ENCODE measurements at regions not wholly inside any gene's neighbourhood (a gene's known extent, or its start where the extent isn't known, plus 50 kb on each side); places are given as distances from the start of the nearest gene placed in this dataset.

DNA sequence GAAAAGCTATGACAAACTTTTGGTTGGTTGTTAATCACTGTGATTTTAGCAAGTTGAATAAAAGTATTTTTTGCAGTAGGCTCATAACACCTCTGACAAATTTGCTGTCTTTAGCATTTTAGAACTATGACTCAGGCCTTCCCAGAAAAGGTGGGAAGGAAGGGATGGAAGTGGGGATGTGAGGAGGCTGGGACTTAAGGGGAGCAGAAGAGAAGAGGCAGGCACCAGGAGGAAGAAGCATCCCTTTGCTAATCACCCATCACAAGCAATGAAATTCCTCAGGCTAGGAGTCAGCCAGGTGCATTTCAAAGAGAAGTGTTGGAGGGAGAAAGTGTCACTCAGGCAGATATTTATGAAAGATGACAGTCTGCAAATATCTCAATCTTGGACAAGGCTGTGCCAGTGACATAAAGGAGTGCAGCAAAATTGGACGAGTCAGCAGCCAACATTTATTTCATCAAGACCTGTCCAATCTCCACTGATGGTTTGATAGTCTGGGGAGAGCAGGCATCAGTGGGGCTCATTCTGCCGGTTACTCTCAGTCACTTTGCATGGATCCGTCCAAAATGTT lies 337.3 kb upstream of the ARRDC4 start:
- DNase-seq (ENCODE audit: low spot score): no peak

DNA sequence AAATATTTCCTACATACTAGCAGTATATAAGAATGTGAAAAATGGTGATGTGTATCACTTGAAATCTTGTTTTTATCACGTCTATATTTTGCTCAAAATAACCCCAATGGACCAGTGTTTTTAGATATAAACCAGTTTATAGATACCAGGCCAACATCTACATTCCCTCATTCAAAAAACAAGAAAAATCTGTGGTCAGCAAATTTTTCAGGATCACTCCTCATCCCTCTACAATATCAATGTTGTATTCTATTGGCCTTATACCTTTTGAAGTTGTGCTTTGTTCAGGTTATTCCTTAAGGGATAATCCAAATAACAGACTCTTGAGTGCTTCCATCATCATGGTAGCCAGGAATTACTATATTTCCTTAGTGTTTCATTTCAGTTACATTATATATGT lies 332.9 kb upstream of the ARRDC4 start:
- no peak for DNase-seq (ENCODE audit: low spot score)

DNA sequence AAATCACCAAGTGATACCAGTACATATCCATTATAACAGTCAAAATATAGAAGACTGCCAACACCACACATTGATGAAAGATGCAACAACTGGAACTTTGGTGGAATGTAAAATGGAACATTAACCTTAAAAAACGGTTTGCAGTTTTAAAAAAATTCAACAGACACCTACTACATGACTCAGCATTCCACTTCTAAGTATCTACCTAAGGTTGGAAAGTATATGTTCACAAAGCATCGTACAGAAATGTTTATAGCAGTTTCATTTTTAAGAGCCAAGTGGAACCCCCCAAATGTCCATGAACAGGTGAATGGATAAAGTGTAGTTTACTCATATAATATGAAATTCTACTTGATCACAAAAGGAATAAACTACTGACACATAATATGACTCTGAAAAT lies 314.7 kb upstream of the ARRDC4 start:
- no peak for DNase-seq (ENCODE audit: low spot score)

DNA sequence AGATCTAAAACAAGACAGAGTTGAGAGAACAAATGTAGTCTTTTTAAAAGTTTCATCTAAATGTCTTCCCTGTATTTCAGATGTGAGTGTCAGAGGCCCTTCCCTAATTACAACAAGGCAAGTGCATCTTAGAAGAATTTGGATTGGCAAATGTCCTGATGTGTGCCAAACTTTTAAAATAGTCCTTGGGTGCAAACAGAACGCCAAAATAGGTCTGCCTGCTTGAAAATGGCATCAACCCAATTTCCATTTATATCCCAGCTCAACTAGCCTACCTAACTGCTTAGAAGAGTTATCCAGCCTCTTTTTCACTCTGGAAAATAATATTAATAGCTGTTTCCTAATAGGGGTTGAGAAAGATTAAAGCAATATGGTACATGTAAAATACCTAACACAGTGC lies 311.8 kb upstream of the ARRDC4 start:
- DNase-seq (ENCODE audit: low spot score): no peak

DNA sequence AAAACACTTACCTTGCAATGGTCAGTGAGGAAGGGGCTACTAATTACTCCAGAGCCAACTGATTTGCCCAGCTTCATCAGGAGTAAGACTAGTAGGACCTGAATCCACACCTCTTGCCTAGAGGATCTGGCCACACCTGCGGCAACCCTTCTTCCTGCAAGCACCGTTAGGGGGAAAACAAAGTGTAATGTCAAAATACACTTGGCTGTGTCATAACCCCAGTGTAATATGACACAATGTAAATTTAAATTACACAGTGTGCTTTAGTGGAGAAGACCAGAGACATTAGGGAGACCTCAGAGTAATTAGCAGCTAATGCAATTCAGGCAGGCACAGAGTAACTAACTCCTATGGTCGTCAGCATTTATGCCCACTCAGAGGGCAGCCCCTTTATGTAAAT lies 308.5 kb upstream of the ARRDC4 start:
- DNase-seq (ENCODE audit: low spot score): no peak

DNA sequence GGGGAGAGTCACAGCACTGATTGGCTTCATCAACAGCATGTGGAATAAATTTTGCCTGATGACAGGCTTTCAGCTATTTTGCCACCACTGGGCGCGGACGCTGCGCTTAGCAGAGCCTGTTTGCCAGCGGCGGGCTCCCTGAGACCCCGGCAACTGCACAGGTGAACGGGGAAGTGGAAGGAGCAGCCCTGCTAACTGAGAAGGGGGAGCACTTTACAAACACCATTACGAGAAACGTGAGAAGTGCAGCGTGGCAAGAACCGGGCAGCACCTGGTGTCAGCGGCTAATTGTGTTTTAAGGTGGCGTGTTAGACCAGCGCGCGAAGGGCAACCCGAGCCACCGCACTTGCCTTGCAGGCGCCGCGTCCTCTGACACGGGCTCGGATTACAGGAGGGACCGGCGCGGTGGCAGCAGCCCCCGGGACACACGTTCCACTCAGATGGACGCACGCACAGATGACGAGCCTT lies 307.8 kb upstream of the ARRDC4 start:
- no peak for DNase-seq (ENCODE audit: low spot score)

DNA sequence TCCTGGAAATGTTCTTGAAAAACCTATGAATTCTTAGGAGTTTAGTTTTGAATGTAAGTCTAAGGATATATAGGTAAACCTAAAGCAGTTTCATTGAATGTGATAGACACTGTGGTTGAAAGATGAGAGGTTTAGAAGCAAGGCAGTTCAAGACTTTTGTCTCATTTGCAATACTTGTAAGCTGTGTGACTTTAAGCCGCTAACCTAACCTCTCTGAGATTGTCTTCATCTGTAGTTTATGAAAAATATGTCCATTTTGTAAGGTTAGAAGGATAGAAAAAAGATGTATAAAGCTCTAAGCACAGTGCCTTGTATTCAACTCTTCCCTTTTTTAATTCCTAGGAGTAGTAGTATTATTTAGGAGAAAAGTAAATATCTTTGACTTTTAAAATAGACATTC lies 306.6 kb upstream of the ARRDC4 start:
- DNase-seq (ENCODE audit: low spot score): no peak

DNA sequence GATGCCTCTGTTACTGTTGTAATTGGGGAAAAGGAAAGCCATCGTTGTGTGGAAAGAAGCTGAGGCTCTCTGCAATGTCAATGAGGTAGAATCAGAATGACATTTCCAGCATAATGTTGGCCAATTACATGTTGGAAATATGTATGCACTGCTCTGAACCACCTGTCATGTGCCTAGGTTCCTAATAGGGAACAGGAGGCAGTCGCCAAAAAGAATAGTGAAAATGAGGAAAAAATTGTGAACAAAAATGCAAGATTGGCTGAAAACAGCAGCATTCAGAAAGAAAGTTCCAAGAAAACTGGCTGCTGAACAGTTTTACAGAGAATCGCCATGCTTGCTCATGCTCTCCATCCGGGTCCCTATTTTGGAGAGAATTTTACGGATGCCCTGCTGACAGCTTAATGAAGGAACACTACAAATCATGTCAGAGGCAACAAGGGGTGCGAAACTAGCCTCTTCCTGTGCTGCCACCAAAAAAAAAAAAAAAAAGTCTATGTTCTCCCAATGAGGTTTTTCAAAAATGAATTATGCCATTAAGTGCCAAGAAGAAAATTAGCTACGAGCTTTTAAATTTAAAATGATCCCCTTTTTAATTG lies 305.9 kb upstream of the ARRDC4 start:
- no peak for DNase-seq (ENCODE audit: low spot score)

DNA sequence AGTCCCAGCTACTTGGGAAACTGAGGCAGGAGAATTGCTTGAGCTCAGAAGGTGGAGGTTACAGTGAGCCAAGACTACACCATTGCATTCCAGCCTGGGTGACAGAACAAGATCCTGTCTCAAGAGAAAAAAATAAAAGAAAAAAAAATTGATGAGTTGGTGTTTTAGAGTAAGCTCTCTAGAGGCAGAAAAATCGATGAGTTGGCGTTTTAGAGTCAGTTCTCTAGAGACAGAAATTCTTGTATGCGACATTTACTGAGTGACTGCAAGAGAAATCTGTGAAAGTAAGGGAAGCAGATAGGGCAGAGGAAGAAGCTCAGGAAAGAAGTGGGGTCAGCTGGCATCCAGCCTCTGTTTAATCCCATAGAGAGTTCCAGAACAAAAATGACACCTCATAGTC lies 298.7 kb upstream of the ARRDC4 start:
- DNase-seq (ENCODE audit: low spot score): no peak

DNA sequence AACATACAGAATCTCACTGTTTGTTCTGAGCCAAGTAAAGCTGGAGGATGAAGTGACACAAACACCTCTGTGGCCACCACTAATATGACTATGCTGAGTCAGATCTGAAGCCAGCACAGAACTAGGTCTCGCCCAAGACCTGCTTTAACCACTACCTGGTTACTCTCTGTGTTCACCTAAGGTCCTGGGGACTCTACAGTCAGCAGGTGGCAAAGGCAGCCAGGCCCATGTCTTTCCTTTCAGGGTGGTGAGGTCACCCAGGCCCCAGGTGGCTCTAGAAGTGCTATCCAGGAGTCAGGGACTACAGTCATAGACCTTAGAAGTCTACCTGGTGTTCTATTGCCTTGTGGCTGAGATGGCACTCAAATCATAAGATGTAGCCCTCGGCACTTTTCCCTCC lies 287.9 kb upstream of the ARRDC4 start:
- no peak for DNase-seq (ENCODE audit: low spot score)

DNA sequence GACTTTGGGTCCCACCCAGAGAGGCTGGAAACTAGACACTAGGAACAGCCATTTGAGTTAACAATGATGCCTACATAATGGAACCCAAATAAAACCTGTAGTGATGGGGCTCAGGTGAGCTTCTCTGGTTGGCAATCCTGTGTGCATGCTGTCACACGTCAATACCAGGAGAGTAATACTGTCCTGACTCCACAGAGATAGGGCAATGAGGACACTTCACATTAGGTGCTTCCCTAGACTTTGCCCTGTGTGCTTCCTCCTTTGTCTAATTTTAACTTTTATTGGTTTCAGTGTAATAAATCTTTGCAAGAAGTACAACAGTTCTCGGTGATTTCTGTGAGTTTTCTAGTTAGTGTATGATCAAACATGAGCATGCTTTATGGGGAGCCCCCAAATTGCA lies 281.8 kb upstream of the ARRDC4 start:
- DNase-seq (ENCODE audit: low spot score): peak; percentile 57

DNA sequence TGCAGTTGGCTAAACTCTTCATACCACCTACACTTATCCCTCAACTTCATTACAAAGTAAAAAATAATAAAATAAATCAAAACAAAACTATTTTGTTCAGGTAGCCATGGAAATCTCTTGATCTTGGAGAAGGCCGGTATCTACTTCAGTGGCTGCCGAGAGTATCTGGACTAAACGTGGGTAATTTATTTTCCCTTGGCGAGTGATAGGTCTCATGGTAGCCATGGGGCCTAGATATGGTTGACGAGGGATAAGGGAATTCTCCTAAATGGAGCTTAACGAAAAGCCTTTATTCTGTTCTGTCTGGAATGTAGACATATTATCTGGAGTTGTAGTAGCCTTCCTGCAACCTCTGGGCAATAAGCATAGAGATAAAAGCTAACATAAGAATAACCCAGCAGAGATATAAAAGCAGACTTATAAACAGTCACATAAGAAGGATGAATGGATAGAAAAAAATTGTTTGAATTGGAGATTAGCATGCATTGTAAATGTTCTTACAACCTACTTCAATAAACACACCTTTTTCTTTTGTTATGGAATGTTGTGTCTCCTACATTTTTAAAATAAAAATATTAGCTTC lies 281.3 kb upstream of the ARRDC4 start:
- DNase-seq (ENCODE audit: low spot score): no peak

DNA sequence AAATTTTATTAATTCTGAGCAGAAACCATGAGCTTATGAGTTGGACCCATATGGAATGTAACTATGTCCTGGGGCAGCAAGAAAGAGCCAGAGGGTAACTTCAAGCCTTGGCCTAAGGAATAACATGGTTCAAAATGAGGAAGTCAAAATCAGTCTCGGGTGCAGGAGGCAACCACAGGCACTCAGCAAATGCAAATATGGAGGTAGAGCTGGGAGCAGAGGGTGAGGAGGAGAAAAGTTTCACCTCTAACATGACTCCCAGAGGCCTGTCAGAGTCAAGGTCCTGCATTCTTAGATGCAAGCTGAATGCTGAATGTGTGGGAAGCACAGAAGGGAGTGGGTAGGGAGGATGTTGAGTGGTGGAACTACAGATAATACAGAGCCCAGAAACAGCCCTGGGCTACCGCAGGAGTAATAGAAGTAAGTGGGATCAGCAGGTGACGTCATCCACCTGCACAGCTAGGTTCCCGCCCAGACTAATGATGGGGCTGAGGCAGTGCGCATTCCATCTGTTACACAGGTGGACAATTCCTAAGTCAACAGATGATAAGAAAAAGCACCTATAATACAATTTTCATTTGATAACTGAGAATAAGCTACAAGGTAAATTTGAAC lies 279.8 kb upstream of the ARRDC4 start:
- DNase-seq (ENCODE audit: low spot score): no peak

DNA sequence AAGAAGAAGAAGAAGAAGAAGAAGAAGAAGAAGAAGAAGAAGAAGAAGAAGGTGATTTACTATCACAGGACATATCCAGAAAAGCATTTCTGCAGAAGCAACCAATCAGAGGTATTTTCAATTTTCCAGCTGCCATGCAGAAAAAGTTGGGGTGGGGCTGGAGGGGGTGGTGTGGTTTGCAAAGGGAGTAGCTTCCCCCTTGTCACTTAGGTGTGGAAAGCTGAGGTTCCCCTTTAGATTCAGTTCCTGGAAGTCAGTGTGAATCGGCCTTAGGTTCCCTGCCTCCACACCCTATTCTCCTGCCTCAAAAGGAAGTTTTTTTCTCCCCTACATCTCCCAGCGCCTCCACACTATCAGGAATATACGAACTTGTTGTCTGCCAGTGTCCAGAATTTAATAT lies 276.7 kb upstream of the ARRDC4 start:
- DNase-seq (ENCODE audit: low spot score): no peak

DNA sequence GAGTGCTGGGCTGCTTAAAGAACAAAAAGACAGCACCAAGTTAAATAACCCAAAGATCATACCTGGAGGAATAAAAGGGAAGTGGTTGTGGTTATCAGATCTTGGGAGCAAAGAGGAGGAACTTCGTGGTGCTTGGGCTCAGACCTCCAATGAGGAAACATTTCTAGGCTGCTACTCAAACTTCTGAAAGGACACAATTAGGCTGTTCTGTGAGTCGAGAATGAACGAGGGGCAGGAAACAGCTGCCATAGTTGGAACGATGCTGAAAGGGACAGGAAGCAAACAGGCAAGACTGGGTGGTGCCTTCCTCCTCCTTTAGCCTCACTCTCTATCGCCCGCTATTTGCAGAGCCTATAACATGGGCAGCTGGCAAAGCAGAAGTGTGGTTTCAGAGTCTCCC lies 276.3 kb upstream of the ARRDC4 start:
- DNase-seq (ENCODE audit: low spot score): no peak

DNA sequence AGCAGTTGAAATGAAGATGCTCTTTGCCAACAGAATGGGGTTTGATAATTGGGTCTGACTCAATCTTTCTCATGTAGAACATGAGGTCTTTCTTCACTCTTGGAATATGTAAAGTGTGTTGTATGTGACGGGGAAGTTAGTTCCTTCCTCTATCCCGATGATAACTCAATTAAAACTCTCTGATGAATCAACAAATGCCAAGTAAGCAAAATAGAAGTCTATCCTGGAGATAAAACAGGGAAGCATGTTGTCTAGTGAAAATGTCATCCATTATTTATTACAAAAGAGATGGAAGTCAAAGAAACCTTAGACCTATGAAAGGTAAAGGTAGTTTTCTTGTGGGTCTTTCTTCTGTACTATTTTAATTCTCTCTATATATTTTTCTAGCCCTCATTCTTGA lies 274.2 kb upstream of the ARRDC4 start:
- DNase-seq (ENCODE audit: low spot score): no peak

DNA sequence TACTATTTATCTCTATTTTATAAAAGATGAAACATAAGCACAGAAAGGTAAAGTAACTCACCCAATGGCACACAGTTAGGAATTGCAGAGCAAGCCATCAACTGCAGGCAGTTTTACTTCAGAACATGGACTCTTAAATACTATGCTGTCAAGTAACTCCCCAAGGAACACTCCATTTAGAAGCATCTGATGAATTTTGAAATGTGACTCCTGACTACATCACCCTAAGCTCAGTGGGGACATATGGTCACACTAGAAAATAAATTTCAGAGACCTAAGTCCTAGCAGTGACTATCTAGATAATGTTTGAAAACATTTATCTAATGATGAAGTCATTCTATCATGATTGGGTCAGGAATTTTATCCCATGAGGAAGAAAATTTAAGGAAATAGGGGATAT lies 272.8 kb upstream of the ARRDC4 start:
- DNase-seq (ENCODE audit: low spot score): no peak

DNA sequence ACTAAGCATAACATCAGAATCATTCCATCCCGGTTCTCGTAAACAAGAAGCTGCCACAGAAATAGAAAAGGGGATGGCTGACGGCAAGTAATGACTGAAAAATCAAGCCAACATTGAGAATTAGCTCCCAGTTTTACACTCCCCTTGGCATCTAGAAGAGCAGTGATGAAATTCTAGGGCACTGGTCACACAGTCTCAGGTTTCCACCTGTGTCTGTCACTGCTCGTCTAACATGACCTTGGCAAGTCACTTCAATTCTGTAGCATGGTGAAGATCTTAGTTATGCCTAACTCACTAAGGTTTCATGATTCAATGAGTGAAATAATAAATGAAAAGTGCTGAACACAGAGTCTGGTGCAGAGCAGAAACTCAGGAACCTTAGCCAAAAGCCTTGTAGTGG lies 272.3 kb upstream of the ARRDC4 start:
- DNase-seq (ENCODE audit: low spot score): no peak

DNA sequence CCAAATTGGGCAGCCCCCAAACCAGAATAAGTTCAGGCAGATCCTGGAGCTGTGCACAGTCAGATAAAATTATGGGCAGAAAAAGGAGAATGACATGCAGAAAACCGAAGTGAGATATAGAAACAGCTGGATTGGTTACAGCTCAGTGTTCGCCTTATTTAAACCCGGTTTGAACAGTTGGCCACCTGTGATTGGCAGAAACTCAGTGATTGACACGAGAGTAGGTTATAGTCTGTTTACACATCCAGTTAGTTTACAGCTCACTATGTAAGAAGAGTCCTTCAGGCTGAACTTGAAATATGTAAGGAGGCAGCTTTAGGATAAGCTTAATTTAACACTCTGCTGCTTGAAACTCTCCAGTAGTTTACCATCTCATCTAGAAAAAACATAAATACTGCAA lies 271.6 kb upstream of the ARRDC4 start:
- no peak for DNase-seq (ENCODE audit: low spot score)

DNA sequence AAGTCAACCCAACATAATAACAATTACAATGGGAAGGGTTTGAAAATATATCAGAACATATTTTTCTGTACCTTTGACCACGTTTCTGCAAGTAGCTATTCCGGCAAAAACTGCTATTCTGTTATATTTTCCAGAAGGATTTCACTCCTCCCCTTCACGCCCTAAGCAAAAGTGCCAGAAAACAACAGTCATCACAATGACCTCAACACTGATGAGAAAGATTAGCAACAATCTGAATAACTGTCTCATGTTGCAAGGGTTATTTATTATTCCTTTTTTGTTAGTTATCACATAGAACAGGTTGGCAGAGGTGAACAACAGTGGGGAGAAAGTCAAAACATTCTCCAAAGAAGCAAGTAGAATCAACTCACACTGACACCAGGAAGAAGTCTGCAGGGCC lies 269.4 kb upstream of the ARRDC4 start:
- DNase-seq (ENCODE audit: low spot score): no peak

DNA sequence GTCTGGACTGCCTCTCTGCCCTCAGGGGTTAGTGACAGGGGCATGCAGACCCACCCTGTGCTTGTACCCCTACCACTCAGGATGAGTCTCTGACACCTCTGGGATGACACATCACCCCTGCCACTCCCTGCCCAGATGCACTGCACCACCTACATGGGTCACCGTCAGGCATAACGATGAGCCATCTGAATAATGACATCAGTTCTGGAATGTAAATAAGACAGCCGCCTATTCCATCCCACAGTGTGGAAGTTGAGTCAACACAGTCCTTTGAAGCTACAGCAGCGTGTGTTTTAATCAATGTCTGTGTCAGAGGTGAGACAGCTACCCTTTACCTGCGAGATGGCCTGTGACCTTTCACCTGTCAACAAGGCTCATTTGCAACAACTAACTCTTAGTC lies 268.7 kb upstream of the ARRDC4 start:
- peak; percentile 52 for DNase-seq (ENCODE audit: low spot score)

DNA sequence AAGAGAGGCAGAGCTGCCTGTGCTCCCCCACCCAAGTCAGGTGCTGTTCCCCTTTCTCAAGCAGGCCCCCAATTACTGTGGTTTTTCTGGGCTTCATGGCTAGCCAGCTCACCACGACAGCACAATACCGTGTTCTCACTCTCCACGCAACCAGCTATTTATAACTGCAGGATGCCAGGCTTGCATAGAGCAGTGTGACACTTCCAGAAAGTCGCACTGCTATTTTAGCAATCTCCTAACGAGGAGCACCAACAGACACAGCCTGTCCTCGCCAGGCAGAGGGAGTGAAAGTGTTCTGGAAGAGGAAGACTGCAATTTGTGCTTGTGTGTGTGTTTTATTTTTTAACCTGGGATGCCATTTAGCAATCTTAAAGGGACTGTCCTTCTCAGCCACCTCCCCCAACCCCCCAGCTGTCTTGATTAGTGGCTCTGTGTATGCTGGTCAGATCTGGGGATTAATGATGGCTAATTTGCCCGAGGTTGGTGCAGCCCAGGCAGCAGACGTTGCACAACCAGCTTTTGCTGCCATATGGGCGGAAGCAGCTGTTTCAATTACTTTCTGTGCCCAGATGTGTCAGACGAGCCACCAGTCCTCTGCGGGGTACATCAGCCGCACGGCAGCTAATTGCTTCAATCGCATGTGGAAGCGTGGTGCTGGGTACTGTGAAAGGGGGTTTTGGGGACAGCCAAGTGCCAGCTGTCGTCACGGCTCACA lies 268.0 kb upstream of the ARRDC4 start:
- DNase-seq (ENCODE audit: low spot score): no peak

DNA sequence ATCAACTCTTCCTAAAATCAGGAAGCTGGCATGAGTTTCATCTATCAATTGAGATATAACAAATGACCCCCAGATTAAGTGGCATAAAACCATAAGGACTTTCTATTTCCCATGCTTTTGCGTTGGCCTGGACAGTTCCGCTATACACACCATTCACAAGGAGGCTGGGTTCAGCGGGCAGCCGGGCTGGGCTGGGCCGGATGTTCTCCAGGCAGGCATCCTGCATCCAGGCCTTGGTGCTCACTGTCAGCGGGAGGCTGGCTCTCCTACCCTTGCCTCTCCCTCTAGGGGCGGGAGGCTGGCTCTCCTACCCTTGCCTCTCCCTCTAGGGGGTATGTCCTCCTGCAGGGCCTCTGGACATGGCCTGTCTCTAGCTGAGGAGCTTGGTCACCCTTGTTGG lies 266.0 kb upstream of the ARRDC4 start:
- DNase-seq (ENCODE audit: low spot score): no peak
